ENCODE measurements at regions not wholly inside any gene's neighbourhood (a gene's known extent, or its start where the extent isn't known, plus 50 kb on each side); places are given as distances from the start of the nearest gene placed in this dataset.

DNA sequence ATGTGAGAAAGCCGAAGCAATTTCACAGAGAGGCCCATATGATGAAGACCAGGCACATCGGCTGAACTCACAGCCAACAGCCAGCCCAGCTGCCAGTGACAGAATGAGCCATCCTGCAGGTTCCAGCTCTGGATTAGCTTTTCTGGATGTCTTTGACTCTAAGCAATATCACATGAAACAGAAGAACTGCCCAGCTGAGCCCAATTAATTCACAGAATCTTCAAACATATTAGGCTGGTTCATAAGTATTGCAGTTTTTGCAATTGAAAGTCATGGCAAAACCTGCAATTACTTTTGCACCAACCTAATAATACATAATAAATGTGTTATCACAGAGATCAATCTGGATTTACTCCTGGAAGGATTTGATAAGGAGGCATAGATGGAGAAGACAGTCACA is 299.9 kb downstream of the RAB28 start:
- no peak overlapping the region for H3K27ac ChIP-seq (ENCODE audit: low read depth, low read length)
- 92% methylated on average over 2 of the region's 2 CpGs for WGBS
- no peak overlapping the region for H3K4me3 ChIP-seq (ENCODE audit: low read length)

DNA sequence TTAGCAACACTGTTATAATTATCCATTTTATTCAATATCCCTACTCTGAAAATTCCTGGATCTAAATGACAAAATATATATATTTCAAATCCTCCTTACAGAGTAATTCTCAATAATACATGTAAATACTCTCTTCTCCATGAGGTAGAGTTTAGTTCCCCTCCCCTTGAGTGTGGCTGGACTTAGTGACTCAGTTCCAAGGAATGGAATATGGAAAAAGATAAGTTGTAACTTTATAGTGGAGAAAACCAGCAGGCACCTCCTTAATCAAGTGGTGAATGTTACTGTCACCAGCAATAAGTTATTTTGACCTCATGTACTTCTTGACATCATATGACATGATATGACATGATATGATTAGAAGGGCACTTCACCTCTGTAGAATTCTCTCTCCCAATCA is 302.0 kb downstream of the RAB28 start:
- H3K4me1 ChIP-seq (ENCODE audit: insufficient read depth, low read length), result no peaks in the 10 kb centered on the region
- no peaks in the 10 kb centered on the region for H3K9me3 ChIP-seq (ENCODE audit: insufficient read depth, low read depth, low read length)
- no peaks in the 10 kb centered on the region for H3K36me3 ChIP-seq (ENCODE audit: insufficient read depth, low read length)
- no peak overlapping the region for H3K27ac ChIP-seq (ENCODE audit: low read depth, low read length)
- H3K27me3 ChIP-seq (ENCODE audit: insufficient read depth, low read length), result no peaks in the 10 kb centered on the region
- no peak overlapping the region for H3K4me3 ChIP-seq (ENCODE audit: low read length)
- no peak overlapping the region for H3K9ac ChIP-seq (ENCODE audit: low read depth, low read length)

More for the DNA sequence above, 299.9 kb downstream of the RAB28 start:
- no peak overlapping the region for H3K9ac ChIP-seq (ENCODE audit: low read depth, low read length)
- no peaks in the 10 kb centered on the region for H3K9me3 ChIP-seq (ENCODE audit: insufficient read depth, low read depth, low read length)
- H3K4me1 ChIP-seq (ENCODE audit: insufficient read depth, low read length), result no peaks in the 10 kb centered on the region
- no peaks in the 10 kb centered on the region for H3K36me3 ChIP-seq (ENCODE audit: insufficient read depth, low read length)
- no peaks in the 10 kb centered on the region for H3K27me3 ChIP-seq (ENCODE audit: insufficient read depth, low read length)

DNA sequence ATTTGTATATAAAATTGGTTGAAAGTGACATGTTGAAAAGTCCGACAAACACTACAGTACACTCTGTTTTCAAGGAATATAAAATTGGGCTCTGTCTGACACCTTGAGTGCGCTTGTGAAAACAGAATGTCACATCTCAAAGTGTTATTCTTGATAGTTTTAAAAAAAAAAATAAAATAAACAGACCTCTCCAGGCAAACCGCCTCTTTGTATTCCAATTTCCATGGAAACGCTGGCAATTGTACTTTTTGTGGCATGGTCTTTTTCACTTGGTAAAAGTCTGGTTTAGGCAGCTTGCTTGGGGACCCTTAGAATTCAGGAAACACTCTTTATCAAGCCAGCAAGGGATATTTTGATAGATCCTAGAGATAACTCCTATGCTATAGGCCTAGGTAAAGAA is 302.5 kb downstream of the RAB28 start:
- Histone ChIP-seq H3K9ac (ENCODE audit: low read depth, low read length) (no peak overlapping the region), H3K27ac (ENCODE audit: low read depth, low read length) (no peak overlapping the region), H3K4me1 (ENCODE audit: insufficient read depth, low read length) (no peaks in the 10 kb centered on the region), H3K36me3 (ENCODE audit: insufficient read depth, low read length) (no peaks in the 10 kb centered on the region), H3K4me3 (ENCODE audit: low read length) (no peak overlapping the region), H3K9me3 (ENCODE audit: insufficient read depth, low read depth, low read length) (no peaks in the 10 kb centered on the region), H3K27me3 (ENCODE audit: insufficient read depth, low read length) (no peaks in the 10 kb centered on the region)
- 95% methylated on average over 3 of the region's 4 CpGs for WGBS

DNA sequence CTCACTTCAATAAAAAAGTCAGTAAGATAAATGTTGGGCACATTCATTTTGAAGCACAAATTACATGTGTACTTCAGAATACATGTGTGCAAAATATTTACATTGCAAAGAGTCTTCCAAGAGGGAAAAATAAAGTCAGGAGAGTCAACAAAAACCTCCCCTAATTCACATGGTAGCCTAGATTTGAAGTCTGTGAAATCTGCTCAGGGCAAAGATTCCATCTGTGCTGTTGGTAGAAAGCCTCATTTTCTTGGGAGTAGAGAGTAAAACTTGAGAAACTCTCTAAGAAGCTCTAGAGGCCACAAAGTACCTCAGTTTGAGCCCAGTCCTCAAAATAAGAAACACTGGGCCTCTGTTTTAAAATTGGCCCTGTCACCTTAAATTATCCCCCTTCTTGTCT is 303.4 kb downstream of the RAB28 start:
- no peaks in the 10 kb centered on the region for H3K27me3 ChIP-seq (ENCODE audit: insufficient read depth, low read length)
- no peak overlapping the region for H3K27ac ChIP-seq (ENCODE audit: low read depth, low read length)
- H3K9ac ChIP-seq (ENCODE audit: low read depth, low read length), result no peak overlapping the region
- no peaks in the 10 kb centered on the region for H3K4me1 ChIP-seq (ENCODE audit: insufficient read depth, low read length)
- no peak overlapping the region for H3K4me3 ChIP-seq (ENCODE audit: low read length)
- H3K36me3 ChIP-seq (ENCODE audit: insufficient read depth, low read length), result no peaks in the 10 kb centered on the region
- no peaks in the 10 kb centered on the region for H3K9me3 ChIP-seq (ENCODE audit: insufficient read depth, low read depth, low read length)

DNA sequence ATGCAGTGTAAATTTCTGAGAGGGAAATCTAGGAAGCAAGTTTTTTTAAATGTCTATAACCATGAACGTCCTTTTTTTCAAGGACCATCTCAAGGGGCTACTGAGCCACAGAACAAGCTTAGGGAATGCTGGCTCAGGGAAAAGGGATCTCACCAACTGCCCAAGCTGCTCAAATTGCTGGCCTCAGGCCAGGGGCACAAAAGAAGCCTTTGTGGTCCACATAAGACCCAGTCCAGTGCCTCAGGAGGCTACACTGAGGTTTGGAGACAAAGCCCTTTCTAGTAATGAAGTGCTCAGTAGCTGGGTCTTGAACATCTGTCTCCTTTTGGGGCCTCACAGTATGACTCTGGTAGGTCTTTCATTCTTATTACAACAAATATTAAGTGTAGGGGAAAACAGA is 305.5 kb downstream of the RAB28 start:
- Histone ChIP-seq H3K9ac (ENCODE audit: low read depth, low read length) (no peak overlapping the region), H3K4me3 (ENCODE audit: low read length) (no peak overlapping the region), H3K4me1 (ENCODE audit: insufficient read depth, low read length) (no peaks in the 10 kb centered on the region), H3K9me3 (ENCODE audit: insufficient read depth, low read depth, low read length) (no peaks in the 10 kb centered on the region), H3K27ac (ENCODE audit: low read depth, low read length) (no peak overlapping the region), H3K27me3 (ENCODE audit: insufficient read depth, low read length) (no peaks in the 10 kb centered on the region), H3K36me3 (ENCODE audit: insufficient read depth, low read length) (no peaks in the 10 kb centered on the region)
- WGBS, result 100% methylated on average over 1 of the region's 1 CpG

DNA sequence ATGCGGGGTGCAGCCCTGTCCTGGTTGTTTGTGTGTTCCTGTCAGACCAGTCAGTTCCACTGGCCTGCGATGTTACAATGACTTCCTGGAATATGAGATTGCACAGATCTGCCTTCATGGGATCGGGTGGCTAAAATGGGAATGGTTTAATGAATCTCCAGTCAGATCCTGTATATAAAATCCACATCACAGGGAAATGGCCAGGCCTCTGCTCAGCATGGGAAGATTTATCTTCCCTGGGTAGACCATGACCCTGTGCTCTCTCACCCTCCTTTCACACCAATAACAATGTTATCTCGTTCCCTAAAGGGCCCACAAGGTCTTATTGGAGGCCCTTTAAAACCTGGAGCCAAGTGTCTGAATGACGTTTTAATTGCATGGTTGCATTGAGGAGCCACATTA is 307.4 kb downstream of the RAB28 start:
- Histone ChIP-seq H3K9me3 (ENCODE audit: insufficient read depth, low read depth, low read length) (no peaks in the 10 kb centered on the region), H3K4me1 (ENCODE audit: insufficient read depth, low read length) (no peaks in the 10 kb centered on the region), H3K27ac (ENCODE audit: low read depth, low read length) (no peak overlapping the region), H3K9ac (ENCODE audit: low read depth, low read length) (no peak overlapping the region), H3K36me3 (ENCODE audit: insufficient read depth, low read length) (no peaks in the 10 kb centered on the region), H3K4me3 (ENCODE audit: low read length) (no peak overlapping the region), H3K27me3 (ENCODE audit: insufficient read depth, low read length) (no peaks in the 10 kb centered on the region)
- 85% methylated on average over 5 of the region's 5 CpGs for WGBS

DNA sequence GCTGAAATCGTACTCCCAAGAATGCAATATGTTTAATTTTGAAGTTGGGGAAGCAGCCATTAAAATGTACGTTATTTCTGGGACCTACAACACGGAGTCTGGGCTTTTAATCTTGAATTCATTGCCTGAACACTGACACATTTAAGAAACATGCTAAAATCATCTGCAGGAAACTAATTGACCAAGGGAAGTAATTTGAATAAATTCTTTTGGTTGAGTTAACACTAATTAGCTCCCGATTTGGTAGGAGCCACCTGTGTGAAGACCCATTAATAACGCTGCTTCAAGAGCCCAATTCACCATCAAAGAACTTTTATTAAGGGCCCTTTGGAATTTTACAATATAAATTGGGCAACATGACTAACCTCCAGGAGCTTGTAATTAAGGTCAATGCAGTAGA is 309.2 kb downstream of the RAB28 start:
- WGBS, result 97% methylated on average over 5 of the region's 5 CpGs
- Histone ChIP-seq H3K36me3 (ENCODE audit: insufficient read depth, low read length) (no peaks in the 10 kb centered on the region), H3K9me3 (ENCODE audit: insufficient read depth, low read depth, low read length) (no peaks in the 10 kb centered on the region), H3K27ac (ENCODE audit: low read depth, low read length) (no peak overlapping the region), H3K27me3 (ENCODE audit: insufficient read depth, low read length) (no peaks in the 10 kb centered on the region), H3K4me1 (ENCODE audit: insufficient read depth, low read length) (no peaks in the 10 kb centered on the region), H3K4me3 (ENCODE audit: low read length) (no peak overlapping the region), H3K9ac (ENCODE audit: low read depth, low read length) (no peak overlapping the region)

DNA sequence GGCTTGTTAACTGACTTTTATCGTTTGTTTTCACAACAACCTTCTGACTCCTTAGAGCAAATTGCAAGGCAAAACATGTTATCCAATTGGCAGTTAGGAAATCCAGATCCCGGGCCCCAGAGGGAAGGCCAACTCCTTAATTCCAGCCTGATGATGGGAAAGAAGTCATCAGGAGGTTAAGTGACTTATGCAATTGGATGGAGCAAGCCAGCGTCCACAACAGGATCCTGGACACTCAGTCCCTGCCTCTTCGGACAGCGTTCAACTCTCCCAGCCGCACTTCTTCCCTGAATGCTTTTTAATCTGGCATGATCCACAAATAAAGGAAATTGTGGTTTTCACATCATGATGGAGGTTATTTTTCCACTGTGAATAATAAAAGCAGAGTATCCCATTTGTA is 310.1 kb downstream of the RAB28 start:
- Histone ChIP-seq H3K4me1 (ENCODE audit: insufficient read depth, low read length) (no peaks in the 10 kb centered on the region), H3K4me3 (ENCODE audit: low read length) (no peak overlapping the region), H3K9me3 (ENCODE audit: insufficient read depth, low read depth, low read length) (no peaks in the 10 kb centered on the region), H3K36me3 (ENCODE audit: insufficient read depth, low read length) (no peaks in the 10 kb centered on the region), H3K9ac (ENCODE audit: low read depth, low read length) (no peak overlapping the region), H3K27me3 (ENCODE audit: insufficient read depth, low read length) (no peaks in the 10 kb centered on the region), H3K27ac (ENCODE audit: low read depth, low read length) (no peak overlapping the region)
- 91% methylated on average over 6 of the region's 6 CpGs for WGBS

DNA sequence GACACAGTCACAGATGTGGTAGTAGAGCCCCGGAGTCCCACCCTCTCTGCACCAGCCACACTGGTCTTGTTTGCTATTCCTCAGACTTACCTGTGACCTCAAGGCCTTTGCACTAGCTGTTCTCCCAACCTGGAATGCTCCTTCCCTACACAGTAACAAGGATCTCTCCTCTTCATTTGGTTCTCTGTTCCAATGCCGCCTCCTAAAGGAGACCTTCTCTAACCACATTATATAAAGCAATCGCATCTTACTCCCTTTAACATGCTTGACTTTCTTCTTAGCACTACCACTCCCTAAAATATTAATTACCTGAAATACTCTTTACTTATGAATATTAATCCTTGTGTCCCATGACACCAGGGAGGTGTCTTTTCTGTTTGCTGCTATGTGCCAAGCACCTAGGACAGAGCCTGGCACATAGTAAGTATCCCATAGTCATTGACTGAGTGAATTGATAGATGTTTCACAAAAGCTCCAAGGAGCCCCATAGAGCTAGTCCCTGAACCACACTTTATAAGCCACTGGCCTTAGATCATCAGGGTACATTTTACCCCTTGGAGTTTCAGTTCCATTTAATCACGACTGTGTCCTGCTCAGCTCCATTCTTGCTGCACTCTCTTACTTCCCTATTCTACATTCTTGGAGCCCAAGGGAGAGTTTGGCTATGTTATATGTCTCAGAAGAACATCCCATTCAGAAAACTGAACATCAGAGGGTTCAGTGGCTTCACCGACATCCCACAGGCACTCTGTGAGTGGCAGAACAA is 312.7 kb downstream of the RAB28 start:
- no peaks in the 10 kb centered on the region for H3K36me3 ChIP-seq (ENCODE audit: insufficient read depth, low read length)
- H3K27me3 ChIP-seq (ENCODE audit: insufficient read depth, low read length), result no peaks in the 10 kb centered on the region
- H3K27ac ChIP-seq (ENCODE audit: low read depth, low read length), result no peak overlapping the region
- no peak overlapping the region for H3K4me3 ChIP-seq (ENCODE audit: low read length)
- no peaks in the 10 kb centered on the region for H3K4me1 ChIP-seq (ENCODE audit: insufficient read depth, low read length)
- 94% methylated on average over 5 of the region's 5 CpGs for WGBS
- H3K9me3 ChIP-seq (ENCODE audit: insufficient read depth, low read depth, low read length), result no peaks in the 10 kb centered on the region
- no peak overlapping the region for H3K9ac ChIP-seq (ENCODE audit: low read depth, low read length)

DNA sequence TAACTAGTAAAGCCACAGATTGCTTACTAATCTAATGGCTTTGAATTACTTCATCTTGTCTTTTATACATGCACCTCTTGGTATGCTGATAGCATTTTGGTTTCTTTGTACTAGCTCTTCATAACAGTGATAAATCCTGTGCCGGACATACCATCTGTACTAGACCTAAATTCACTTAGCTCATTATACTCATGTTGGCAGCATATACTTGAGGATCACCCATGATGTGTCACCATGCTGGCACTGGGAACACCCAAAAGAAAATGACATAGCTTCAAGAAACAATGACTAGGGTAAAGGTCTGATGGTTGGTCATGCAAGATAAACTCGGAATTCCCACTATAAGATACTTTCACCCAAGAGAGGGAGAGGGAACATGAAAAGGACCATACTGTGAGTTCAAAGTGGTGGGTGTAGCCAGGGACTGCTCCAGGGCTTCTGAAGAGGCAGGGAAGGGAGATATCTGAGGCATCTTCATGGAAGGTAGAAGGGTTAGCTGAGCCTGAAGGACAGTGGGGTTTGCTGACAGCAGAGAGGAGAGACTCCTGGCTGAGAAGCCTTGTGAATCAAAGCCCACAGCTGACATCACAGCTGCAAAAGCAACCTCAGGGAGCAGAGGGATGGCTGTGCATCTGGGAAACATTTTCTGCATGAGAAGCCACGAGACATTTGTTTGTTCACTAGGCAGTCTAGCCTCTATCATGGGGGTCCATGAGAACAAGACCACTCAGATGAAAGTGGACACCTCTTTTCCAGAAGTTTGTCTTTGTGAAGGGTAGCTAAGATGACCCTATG is 314.2 kb downstream of the RAB28 start:
- 93% methylated on average over 2 of the region's 3 CpGs for WGBS
- no peaks in the 10 kb centered on the region for H3K4me1 ChIP-seq (ENCODE audit: insufficient read depth, low read length)
- no peak overlapping the region for H3K9ac ChIP-seq (ENCODE audit: low read depth, low read length)
- no peak overlapping the region for H3K27ac ChIP-seq (ENCODE audit: low read depth, low read length)
- no peaks in the 10 kb centered on the region for H3K27me3 ChIP-seq (ENCODE audit: insufficient read depth, low read length)
- H3K9me3 ChIP-seq (ENCODE audit: insufficient read depth, low read depth, low read length), result no peaks in the 10 kb centered on the region
- H3K36me3 ChIP-seq (ENCODE audit: insufficient read depth, low read length), result no peaks in the 10 kb centered on the region
- no peak overlapping the region for H3K4me3 ChIP-seq (ENCODE audit: low read length)

DNA sequence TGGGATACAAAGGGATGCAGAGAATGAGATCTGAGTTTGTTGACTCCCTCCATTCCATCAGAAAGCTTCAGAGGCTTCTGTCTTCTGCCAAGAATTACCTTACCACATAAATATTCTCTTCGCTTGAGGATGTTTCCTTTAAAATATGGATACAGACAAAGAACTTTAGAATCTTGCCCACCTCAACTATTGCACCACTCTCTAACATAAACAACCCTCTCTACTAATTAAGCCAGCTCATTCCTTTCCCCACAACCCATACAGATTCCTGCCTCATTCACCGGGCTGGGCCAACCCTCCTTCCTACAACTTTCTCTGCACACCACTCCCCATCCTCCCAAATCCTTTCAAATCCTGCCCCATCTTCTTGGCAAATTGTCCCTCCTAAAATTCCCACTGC is 315.8 kb downstream of the RAB28 start:
- Histone ChIP-seq H3K27me3 (ENCODE audit: insufficient read depth, low read length) (no peaks in the 10 kb centered on the region), H3K9ac (ENCODE audit: low read depth, low read length) (no peak overlapping the region), H3K27ac (ENCODE audit: low read depth, low read length) (no peak overlapping the region), H3K36me3 (ENCODE audit: insufficient read depth, low read length) (no peaks in the 10 kb centered on the region), H3K9me3 (ENCODE audit: insufficient read depth, low read depth, low read length) (no peaks in the 10 kb centered on the region), H3K4me1 (ENCODE audit: insufficient read depth, low read length) (no peaks in the 10 kb centered on the region), H3K4me3 (ENCODE audit: low read length) (no peak overlapping the region)
- WGBS, result 76% methylated on average over 2 of the region's 2 CpGs
